Panc1 (cell line): ENCODE measurements at regions not wholly inside any gene's neighbourhood (a gene's known extent, or its start where the extent isn't known, plus 50 kb on each side); places are given as distances from the start of the nearest gene placed in this dataset.

ENCODE experiments used
- POLR2AphosphoS5 ChIP-seq: IDR thresholded peaks from 2 replicates; pipeline ENCODE4 v1.6.1; 2012; ENCODE audit warnings: mild to moderate bottlenecking, low read depth, low read length, moderate library complexity
- TF ChIP-seq, protein P1 (sequence below): fragments of 450-650 bp; IDR thresholded peaks from 2 replicates; pipeline ENCODE4 v1.5.1; 2017; ENCODE audit warnings: mild to moderate bottlenecking
- TF ChIP-seq, protein P2 (sequence below), 2 experiments: IDR thresholded peaks; 2 replicates each; pipeline ENCODE4 v1.6.1; 2011 to 2012; ENCODE audit warnings: low read depth in 2 of 2, control low read depth in 1 of 2, low read length in 1 of 2, mild to moderate bottlenecking in 1 of 2, moderate library complexity in 1 of 2; ENCODE audit not compliant: insufficient read depth in 1 of 2

DNA sequence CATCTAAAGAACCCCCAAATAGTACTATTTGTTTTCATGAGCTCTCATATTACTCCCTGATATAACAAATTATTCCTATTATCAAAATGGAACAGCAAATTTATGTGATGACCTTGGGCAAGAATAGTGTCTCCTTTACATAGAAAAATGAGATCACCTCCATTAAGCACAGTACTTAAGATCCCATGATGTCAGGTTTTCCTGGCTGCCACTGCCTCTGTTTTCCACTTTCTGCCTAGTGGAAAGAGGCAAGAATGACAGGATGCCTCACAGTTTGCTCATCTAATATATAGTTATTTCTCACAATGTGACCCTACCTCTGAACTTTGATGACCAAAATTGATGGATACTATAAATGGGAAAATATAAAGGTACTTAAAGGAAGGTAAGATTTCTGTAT is 260.1 kb upstream of the SGK1 start:
- TF ChIP-seq, protein P1, sequence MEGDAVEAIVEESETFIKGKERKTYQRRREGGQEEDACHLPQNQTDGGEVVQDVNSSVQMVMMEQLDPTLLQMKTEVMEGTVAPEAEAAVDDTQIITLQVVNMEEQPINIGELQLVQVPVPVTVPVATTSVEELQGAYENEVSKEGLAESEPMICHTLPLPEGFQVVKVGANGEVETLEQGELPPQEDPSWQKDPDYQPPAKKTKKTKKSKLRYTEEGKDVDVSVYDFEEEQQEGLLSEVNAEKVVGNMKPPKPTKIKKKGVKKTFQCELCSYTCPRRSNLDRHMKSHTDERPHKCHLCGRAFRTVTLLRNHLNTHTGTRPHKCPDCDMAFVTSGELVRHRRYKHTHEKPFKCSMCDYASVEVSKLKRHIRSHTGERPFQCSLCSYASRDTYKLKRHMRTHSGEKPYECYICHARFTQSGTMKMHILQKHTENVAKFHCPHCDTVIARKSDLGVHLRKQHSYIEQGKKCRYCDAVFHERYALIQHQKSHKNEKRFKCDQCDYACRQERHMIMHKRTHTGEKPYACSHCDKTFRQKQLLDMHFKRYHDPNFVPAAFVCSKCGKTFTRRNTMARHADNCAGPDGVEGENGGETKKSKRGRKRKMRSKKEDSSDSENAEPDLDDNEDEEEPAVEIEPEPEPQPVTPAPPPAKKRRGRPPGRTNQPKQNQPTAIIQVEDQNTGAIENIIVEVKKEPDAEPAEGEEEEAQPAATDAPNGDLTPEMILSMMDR: no peak
- TF ChIP-seq, protein P2, sequence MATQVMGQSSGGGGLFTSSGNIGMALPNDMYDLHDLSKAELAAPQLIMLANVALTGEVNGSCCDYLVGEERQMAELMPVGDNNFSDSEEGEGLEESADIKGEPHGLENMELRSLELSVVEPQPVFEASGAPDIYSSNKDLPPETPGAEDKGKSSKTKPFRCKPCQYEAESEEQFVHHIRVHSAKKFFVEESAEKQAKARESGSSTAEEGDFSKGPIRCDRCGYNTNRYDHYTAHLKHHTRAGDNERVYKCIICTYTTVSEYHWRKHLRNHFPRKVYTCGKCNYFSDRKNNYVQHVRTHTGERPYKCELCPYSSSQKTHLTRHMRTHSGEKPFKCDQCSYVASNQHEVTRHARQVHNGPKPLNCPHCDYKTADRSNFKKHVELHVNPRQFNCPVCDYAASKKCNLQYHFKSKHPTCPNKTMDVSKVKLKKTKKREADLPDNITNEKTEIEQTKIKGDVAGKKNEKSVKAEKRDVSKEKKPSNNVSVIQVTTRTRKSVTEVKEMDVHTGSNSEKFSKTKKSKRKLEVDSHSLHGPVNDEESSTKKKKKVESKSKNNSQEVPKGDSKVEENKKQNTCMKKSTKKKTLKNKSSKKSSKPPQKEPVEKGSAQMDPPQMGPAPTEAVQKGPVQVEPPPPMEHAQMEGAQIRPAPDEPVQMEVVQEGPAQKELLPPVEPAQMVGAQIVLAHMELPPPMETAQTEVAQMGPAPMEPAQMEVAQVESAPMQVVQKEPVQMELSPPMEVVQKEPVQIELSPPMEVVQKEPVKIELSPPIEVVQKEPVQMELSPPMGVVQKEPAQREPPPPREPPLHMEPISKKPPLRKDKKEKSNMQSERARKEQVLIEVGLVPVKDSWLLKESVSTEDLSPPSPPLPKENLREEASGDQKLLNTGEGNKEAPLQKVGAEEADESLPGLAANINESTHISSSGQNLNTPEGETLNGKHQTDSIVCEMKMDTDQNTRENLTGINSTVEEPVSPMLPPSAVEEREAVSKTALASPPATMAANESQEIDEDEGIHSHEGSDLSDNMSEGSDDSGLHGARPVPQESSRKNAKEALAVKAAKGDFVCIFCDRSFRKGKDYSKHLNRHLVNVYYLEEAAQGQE (IDR thresholded peaks at IDR 0.05; ENCODE audit: insufficient read depth in 1 of 2, low read depth in 2 of 2, low read length in 1 of 2): no peak
- no peak for TF ChIP-seq POLR2AphosphoS5
